Non-pigmented ciliary epithelial cell (primary cell): ENCODE measurements at regions not wholly inside any gene's neighbourhood (a gene's known extent, or its start where the extent isn't known, plus 50 kb on each side); places are given as distances from the start of the nearest gene placed in this dataset.
"Not testable (repeated sequence)": the region's sequence is repeated elsewhere in the genome, so short reads cannot be mapped to it uniquely, and the experiment has no call there.

ENCODE experiments used
- DNase-seq: peaks from one replicate; pipeline ENCODE4 v3.0.0-alpha.2; 2010; ENCODE audit warnings: low read depth

GRCh38 chr10:9381733-9382532 is 1327.4 kb downstream of the GATA3 start:
- no peak for DNase-seq

DNA sequence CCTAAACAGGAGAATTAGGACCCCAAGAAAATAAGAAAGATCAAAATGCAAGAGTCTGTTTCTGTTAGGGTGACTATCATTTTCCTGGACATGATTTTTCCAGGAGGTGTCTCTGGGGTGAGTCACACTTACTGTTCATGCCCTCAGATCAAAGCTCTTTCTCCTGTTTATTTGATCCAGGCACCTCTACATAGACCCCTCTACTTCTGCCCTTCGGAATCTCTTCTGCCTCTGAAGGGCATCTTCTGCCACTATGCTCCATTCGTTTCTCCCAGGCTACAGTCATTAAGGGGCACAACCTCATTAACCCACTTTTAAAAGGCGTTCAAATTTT is 1328.0 kb downstream of the GATA3 start:
- no peak for DNase-seq

DNA sequence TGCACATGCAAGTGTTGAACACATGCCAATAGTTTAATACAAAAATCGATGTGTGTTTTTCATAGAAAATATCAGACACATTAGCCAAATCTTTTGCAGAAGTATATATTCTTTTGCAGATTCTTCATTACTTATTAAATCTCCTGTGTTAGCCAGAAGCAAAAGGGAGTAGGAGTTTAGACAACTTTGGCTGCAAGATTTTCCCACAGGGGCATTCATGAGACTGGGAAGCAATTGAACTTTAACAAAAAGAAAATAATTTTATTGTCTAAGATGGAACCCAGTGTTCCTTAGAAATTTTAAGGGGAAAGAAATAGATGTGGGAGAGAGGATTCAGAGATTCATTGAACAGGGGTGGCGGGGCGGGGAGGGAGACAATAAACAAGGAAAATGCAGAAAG is 1336.0 kb downstream of the GATA3 start:
- no peak for DNase-seq

GRCh38 chr10:9399275-9399983 is 1344.9 kb downstream of the GATA3 start:
- DNase-seq = no peak

GRCh38 chr10:9402067-9402466 is 1347.6 kb downstream of the GATA3 start:
- not testable (repeated sequence) for DNase-seq

GRCh38 chr10:9402507-9403195 is 1348.2 kb downstream of the GATA3 start:
- DNase-seq = not testable (repeated sequence)

GRCh38 chr10:9407201-9407600 is 1352.7 kb downstream of the GATA3 start:
- not testable (repeated sequence) for DNase-seq

- no peak for DNase-seq
Observed at GRCh38 chr10:9416331-9416730, 1361.8 kb downstream of the GATA3 start.

DNA sequence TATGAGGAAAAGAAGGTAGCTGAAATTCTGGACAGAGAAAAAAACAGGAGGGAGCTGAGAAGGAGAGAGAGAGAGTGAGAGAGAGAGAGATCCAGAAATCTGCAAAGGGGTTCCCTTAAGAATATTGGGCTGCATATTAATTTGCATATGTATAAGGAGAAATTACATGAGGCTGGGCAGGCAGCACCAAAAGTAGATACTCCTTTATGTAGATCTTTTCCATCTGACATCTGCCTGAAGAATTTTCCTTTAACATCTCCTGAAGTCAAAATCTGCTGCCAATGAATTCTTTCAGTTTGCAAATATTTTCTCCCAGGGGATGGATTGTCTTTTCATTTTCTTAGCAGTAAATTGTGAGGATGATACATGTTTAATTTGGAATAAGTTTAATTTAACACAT is 1365.3 kb downstream of the GATA3 start:
- no peak for DNase-seq

DNA sequence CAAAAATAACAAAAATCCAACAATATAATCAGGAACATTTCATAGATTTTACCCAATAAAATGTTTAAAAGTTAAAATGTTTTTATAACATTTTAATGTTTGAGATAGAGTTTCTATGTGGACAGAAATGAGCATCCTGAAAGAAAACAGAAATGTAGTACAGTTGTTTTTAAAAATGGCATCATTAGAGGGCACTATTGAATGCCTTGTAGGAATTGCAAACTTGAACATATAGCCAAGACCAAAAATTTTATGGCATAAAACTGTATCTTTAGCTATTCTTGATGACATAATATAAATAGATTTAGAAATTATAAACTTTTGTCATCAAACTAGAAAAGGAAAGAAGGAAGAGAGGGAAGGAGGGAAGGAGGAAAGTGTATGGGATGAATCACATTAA is 1372.7 kb downstream of the GATA3 start:
- DNase-seq = no peak

DNA sequence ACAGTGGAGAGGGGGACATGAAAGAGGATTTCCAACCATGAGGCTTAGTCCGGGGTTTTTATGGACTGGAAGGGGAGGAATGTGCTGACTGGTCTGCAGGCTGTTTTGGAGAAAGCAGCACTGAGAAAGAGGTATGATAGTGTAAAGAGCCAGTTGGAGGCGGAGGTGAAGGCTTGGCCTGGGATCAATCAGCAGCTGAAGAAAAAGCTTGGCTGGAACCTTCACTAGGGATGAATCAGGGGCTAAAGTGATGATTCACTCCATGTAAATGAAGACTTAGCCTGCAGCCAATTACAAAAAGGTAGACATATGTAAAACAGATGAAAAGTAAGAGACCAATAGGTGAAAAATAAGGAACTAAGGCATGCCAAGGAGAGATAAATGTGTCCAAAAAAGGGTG is 1382.6 kb downstream of the GATA3 start:
- no peak for DNase-seq

- DNase-seq = no peak
Observed at GRCh38 chr10:9443758-9444157, 1389.3 kb downstream of the GATA3 start.

GRCh38 chr10:9449530-9449929 is 1395.0 kb downstream of the GATA3 start:
- DNase-seq = no peak

DNA sequence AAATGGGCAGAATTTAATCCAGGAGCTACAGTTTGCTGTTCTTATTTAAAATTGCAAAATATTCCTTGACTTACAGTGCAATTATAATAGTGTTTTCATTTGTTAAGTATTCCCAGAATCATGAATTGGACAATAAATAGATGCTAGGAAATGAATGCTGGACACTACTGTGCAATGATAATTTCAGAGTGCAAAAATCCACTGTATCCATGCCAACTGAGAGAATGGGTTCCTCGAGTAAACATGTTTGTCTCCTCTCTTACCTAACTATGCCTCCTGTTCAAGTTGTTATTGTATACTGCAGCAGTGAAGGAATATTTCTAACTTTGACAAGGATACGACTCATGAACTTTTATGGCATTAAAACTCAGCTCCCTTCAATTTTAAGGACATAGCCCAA is 1396.3 kb downstream of the GATA3 start:
- no peak for DNase-seq

- DNase-seq = no peak
Observed at GRCh38 chr10:9451211-9451773, 1396.8 kb downstream of the GATA3 start.

- no peak for DNase-seq
Observed at GRCh38 chr10:9452056-9452455, 1397.6 kb downstream of the GATA3 start.

GRCh38 chr10:9453871-9454270 is 1399.4 kb downstream of the GATA3 start:
- not testable (repeated sequence) for DNase-seq

- DNase-seq = no peak
Observed at GRCh38 chr10:9469663-9470205, 1415.2 kb downstream of the GATA3 start.

GRCh38 chr10:9470581-9470980 is 1416.1 kb downstream of the GATA3 start:
- DNase-seq = no peak

- DNase-seq = no peak
Observed at GRCh38 chr10:9501944-9502343, 1447.5 kb downstream of the GATA3 start.

DNA sequence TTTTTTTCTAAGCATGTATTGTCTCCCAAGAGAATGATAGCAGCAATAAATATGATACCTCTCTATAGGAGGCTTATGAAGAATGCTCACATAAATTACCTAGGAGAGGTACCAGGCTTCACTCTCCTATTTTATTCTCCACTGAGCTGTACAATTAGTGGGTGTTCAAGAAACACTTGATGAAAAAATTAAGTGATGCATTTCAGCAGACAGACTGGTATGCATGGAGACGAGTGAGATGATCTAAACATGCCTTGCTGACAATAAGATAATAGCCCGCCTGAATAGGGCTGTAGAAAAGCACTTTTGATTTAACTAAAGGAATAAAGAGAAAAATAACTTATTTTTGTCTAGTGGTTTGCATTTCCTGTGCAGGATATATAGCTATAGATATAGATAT is 1449.7 kb downstream of the GATA3 start:
- DNase-seq = no peak

DNA sequence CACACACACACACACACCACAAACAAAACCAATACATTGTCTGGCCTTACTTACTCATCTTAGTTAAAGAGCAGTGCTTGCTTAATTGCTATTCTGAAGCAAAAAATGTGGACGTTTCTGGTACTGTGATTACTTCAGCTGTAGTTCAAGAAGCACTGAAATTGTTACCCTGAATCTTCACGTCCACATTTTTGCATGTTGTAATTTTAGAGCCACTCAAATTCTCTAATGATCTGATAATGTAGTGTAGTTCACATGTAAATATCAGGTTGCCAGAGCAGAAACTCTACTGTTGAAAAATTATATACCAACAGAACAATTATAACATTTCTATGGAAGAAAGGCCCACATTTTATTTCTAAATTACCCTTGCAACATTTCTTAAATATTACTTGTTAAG is 1451.1 kb downstream of the GATA3 start:
- DNase-seq = no peak

DNA sequence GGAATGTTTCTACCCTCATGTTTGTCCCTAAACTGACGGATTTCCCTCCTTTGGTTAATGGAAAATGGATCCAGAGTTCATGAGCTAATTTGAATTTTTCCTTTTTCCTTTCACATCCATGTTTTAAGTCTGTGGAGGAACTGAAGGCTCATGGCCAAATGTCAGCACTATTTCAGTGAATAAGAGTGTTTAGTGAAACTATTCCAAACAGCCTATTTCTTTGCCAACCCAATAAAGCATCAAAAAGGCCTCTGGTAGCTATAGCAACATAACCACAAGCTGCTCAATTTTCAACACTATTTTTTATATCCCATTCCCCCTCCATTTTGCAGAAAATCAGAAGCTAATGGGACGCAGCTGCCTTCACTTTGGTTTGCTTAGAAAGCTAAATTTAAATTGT is 1454.1 kb downstream of the GATA3 start:
- DNase-seq = no peak
